ENCODE measurements at regions not wholly inside any gene's neighbourhood (a gene's known extent, or its start where the extent isn't known, plus 50 kb on each side); places are given as distances from the start of the nearest gene placed in this dataset.

- TF ChIP-seq POLR2A (IDR thresholded peaks at IDR 0.05) (no peak), CTCF (IDR thresholded peaks at IDR 0.05) (no peak)
Observed at GRCh38 chr4:156238171-156238570, 284.5 kb upstream of the CTSO start.

All from sigmoid colon (tissue), 3 donors.